ENCODE measurements at regions not wholly inside any gene's neighbourhood (a gene's known extent, or its start where the extent isn't known, plus 50 kb on each side); places are given as distances from the start of the nearest gene placed in this dataset.

DNA sequence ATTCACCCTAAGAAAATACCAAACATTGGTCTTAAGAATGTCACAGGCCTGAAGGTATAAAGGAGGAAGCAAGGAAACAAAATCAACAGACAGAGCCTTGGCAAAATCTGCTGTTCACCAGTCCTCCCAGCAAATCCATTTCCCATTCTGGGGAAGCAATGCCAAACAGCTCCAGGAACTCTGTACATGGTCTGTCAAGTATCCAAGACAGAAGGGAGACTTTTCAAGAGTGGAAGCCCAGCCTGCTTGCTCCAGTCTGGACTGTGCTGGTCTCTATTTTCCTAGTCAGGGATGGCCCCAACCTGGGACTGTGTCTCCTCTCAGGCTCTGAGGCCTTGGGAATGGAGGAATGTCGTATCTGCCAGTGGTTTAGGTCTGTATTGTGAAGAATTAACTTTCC is 251.5 kb downstream of the DAD1 start:
- no peak for DNase-seq (ENCODE audit: low spot score)

- no peak for DNase-seq (ENCODE audit: low spot score)
These were observed 253.0 kb downstream of the DAD1 start for GRCh38 chr14:22336031-22336430.

DNA sequence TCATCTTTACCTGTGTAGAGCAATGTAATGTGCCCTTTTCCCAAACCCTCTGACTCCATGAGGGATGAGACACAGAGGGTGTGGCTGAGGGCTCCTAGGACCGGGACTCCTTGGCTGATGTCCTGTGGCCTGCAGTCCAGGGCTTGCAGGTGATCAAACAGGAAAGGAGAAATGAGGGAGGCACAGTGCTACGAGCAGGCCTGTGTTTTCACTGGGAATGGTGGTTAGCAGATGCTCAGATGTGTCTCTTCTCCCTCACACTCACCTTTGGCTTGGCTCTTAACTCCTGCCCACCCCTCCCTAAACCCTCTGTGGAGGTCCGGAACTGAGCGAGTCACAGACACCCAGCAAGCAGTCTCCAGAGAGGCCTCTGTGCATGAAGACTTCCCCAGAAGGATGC is 254.4 kb downstream of the DAD1 start:
- DNase-seq (ENCODE audit: low spot score): no peak

GRCh38 chr14:22334275-22334577 is 254.8 kb downstream of the DAD1 start:
- DNase-seq (ENCODE audit: low spot score): no peak

DNA sequence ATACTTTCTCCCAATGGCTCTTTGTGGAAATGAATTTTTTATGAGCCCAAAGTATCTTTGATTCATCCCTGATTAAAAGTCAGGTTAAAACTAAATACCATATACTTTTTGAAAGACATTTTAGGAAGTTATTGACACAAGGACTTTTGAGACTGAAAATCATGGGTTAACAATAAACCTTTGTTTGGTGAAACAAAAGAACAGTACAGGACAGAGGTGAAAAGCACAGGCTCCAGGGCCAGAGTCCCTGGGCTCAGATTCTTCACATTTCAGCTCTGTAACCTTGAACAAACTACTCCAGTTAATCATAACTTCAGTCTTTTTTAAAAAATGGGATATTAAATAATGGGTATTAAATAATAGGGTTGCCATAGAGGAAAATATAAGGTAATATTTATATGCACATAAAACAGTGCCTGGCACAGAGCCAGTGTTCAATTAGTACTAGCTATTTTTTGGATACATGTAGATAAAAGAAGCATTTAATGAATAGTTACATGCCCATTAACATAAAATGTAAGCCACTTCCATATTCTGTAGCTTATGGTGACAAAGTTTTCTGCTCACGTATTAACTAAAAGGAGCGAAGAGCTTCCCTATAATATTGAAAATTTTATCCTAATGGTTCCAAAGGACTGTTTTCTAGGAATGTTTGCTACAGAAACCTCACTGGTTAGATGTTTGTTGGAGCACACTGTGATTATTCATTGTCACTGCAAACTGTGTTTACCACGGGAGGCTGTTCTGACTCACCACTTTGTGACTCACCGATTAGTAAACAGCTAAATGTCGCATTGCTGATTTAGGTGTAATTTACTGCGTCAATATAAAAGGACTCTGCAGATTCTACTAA is 255.4 kb downstream of the DAD1 start:
- DNase-seq (ENCODE audit: low spot score): no peak

- no peak for DNase-seq (ENCODE audit: low spot score)
These were observed 256.2 kb downstream of the DAD1 start for GRCh38 chr14:22332686-22333421.

DNA sequence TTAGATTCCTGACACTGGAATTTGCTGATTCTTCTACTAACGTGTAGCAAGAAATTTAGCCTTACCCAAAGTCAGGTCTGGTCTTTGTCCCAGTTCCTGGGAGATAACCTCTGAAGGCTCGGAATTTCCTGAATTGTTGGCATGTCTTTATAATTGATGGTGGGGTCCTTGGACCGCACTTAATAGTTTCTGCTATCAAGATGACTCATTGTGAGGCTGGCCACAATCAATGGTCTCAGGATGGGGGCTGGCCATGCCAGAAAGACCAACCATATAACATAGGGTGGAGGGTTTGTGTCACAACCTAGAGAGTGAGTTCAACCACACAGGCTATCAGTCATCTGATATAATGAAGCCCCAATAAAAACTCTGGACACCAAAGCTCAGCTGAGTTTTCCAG is 259.7 kb downstream of the DAD1 start:
- no peak for DNase-seq (ENCODE audit: low spot score)

DNA sequence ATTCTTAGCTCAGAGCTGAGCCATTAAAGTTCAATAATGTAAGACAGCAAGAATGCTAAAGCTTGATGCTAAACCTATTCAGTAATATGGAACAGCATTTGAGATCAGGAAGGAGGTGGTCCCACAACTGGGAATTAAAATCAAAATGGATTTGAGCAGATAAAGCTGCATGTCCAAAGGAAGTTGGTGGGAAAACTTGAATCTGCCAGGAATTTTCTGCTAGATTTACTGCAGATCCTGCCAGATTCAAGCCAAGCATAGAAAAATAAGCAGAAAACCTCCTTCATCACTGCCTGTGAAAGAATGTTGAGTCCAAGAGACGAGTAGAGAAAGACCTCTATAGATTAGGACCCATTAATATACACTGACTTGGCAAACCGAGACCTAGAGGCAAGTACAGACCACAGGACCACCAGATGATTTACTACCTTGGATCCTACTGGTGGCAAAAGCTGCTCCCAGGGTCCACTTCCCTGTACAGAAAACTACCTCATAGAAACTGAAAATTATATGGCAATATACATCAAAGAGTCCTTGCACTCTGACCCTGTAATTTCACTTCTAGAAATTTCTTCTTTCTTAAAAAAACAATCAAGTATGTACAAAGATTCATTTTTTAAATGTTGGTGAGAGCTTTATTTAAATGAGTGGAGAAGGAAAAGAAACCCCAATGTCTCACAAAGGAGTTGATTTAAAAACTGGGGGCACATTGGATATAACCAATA is 263.2 kb downstream of the DAD1 start:
- no peak for DNase-seq (ENCODE audit: low spot score)

DNA sequence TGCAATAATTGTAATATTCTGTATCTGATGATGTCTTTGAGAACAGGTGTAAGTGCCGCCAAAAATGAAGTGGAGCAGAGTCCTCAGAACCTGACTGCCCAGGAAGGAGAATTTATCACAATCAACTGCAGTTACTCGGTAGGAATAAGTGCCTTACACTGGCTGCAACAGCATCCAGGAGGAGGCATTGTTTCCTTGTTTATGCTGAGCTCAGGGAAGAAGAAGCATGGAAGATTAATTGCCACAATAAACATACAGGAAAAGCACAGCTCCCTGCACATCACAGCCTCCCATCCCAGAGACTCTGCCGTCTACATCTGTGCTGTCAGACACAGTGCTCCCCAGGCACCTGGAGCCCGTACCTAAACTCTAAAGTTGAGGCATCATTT is 268.7 kb downstream of the DAD1 start:
- DNase-seq (ENCODE audit: low spot score): no peak

- DNase-seq (ENCODE audit: low spot score): peak; percentile 10
These were observed 269.3 kb downstream of the DAD1 start for GRCh38 chr14:22319526-22320361.

DNA sequence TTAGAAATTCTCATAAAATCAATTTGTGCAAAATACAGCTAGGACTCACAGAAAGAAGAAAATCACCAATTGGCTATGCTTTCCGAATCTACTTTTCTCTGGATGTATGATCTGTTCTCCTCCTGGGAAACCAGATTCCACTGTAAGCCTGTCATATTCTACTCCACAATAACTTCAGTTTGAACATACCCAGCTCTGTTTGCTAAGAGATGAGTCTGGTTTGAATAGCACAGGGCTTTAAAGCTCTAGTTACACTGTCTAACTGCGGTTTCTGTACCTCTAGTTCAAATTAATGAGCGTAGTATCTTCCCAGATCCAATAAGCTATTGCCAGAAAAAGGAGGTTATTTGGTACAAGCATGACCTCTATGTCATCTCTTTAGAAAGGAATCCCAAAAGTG is 270.1 kb downstream of the DAD1 start:
- DNase-seq (ENCODE audit: low spot score): no peak

GRCh38 chr14:22316473-22316872 is 272.6 kb downstream of the DAD1 start:
- no peak for DNase-seq (ENCODE audit: low spot score)

GRCh38 chr14:22315336-22315735 is 273.7 kb downstream of the DAD1 start:
- DNase-seq (ENCODE audit: low spot score): no peak

DNA sequence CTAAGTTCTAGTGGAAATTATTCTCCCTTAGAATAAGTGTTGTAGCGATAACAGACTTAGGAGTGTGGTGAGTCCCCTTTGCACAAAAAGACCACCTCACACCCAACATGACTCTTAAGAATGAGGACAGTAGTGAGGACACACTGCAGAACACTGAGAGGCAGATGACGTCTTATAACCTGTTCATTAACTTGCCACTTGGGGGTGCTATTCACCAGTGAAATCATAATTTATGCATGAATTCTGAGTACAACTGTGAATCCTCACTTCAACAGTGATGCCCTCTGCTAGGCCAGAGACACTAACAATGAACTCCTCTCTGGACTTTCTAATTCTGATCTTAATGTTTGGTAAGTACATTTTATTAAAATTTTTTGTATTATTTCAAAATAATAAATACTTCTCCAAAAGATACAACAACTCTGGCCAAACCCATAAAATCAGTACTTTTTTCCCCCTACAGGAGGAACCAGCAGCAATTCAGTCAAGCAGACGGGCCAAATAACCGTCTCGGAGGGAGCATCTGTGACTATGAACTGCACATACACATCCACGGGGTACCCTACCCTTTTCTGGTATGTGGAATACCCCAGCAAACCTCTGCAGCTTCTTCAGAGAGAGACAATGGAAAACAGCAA is 274.7 kb downstream of the DAD1 start:
- DNase-seq (ENCODE audit: low spot score): peak; percentile 32

DNA sequence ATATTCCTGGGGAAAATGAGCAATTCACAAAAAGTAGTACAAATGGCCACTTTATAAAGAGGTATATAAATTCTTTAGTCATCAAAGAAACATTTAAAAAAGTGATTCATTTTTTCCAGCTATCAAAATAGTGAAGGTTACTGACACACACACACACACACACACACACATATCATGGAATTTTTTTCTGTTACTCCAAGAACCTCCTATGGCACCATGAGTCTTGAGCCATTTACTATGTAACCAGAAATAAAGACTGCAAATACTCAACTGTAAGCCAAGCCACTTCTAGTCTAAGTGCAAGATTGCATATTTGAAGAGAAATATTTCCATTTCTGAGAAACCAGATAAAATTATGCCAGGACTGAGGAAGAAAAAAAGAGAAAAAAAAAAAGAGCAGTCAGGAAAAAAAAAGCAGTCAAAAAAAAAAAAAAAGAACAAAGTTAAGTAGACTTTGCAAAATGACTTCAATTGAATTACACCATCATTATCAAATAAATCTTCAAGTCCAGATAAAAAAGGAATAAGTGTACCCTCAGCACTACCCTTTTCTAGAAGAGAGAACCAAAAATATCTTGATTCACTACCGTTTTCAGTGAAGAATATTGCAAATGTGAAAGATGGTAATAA is 275.7 kb downstream of the DAD1 start:
- DNase-seq (ENCODE audit: low spot score): no peak

DNA sequence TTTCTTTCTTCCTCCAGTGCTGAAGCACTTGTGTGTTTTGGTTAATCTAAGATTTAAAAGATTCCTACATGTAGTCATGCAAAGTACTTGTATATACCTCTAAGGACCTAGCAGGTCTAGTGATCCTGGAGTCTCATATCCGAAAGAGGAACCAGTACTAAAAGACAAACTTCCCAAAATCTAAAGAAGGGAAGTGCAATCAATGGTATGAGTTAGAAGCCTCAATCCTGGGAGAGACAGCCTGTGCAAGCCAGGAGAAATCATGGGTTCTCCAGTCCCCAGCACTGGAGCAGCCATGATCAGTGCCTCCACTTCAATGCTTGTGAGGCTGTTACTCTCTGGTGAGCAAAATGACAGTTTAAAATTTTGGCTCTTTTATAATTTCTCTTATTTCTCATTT is 277.4 kb downstream of the DAD1 start:
- no peak for DNase-seq (ENCODE audit: low spot score)

DNA sequence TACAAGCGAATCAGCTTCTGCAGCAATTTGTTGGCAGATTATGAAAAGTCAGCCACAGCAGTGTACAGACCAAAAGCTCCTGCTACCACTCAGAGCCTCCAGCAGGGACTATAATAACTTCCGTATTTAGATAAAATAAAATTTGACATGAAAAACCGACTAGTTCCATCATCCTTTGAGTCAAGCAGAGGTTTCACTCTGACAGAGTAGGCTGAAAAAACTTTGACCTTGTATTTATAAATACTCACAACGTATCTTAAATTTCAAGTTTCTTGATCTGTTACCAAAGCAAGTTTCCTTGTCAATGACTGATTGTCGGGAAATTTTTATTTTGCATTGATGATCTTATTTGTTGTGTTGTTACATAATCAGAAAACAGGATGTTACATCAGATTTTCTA is 283.4 kb downstream of the DAD1 start:
- no peak for DNase-seq (ENCODE audit: low spot score)

GRCh38 chr14:22304326-22304725 is 284.7 kb downstream of the DAD1 start:
- no peak for DNase-seq (ENCODE audit: low spot score)

GRCh38 chr14:22303589-22304195 is 285.3 kb downstream of the DAD1 start:
- no peak for DNase-seq (ENCODE audit: low spot score)

DNA sequence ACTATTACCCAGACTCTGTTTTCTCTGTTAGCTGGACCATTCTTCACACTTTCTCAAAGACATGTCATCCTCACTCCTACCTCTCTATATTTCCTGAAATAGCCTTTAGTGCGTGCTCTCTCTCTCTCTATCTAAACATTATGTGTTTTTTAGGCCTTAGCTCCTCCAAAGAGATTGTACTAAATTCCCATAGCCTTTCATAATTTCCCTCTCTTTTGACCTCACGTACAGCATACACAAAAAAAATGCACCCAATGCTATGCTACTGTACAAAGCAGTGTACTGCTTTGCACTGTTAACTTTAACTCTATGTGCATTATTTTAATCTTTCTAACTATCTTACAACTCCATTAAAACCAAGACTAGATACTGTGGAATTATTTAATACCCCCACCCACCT is 288.4 kb downstream of the DAD1 start:
- no peak for DNase-seq (ENCODE audit: low spot score)

DNA sequence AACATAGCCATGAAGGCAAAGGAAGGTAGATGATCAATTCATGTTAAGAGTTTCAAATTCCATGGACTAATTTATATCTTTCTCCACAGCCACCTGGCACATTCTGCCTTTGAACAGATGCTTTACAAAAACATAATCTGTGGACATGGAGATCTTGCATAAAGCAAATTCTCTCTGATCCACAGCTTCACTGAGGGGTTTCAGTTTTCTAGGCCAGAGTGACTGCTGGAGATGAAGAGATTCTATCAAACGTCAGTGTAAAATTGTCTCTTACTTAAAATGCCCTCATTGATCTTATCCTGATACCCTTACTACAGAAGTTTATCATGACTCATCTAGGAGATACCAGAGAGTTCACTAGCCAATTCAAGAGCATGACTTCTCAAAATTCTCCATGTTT is 291.6 kb downstream of the DAD1 start:
- DNase-seq (ENCODE audit: low spot score): no peak

Measured in hematopoietic multipotent progenitor cell treated with erythropoietin and hydrocortisone succinate and interleukin-3 and kit ligand, for 17 days (in vitro differentiated cells).